NCI-H2029 (cell line): ENCODE measurements at regions not wholly inside any gene's neighbourhood (a gene's known extent, or its start where the extent isn't known, plus 50 kb on each side); places are given as distances from the start of the nearest gene placed in this dataset.

Experiments
- DNase-seq: peaks from one replicate; lab custom pipeline; 2025; lab: John Stamatoyannopoulos, UW

- no peak for DNase-seq
Observed at GRCh38 chr1:86296305-86297205, 99.6 kb downstream of the ODF2L start.

DNA sequence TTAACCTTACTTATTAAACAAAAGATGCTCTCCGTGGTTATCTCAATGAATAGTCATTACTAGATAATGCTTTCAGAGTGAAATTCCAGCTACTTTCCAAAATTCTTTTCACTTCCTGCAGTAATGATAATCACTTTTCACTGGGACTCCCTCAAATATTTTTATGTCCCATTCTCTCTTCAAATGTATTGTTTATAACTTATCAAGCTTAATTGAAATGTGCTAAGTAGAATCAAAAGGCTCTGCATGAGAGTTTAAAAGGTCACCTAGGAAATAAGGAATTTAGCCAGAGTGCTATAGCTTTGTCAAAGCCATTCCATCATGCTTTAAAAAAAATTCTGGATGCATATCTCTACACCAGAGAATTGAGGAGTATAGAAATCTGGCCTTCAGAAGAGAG is 106.4 kb downstream of the ODF2L start:
- no peak for DNase-seq

DNA sequence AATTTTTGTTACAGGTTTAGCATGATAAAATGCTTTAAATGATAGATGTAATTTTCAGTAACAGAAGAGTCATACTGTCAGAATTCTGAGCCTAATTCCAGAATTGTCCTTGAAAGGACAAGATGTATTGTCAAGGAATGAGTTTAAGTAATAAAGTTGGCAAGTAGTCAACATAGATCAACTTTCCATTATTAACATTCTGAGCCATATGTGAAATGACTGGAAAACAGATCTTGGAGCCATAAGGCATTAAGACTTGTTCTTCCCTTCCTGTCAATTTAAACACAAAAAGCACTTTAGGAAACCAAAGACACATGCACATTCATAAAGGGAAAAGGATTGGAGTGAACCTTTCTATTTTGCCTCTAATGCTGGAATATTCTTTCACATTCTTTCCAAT is 107.0 kb downstream of the ODF2L start:
- no peak for DNase-seq

- no peak for DNase-seq
Observed at GRCh38 chr1:86288586-86289147, 107.5 kb downstream of the ODF2L start.

GRCh38 chr1:86285796-86286195 is 110.3 kb downstream of the ODF2L start:
- DNase-seq = no peak

DNA sequence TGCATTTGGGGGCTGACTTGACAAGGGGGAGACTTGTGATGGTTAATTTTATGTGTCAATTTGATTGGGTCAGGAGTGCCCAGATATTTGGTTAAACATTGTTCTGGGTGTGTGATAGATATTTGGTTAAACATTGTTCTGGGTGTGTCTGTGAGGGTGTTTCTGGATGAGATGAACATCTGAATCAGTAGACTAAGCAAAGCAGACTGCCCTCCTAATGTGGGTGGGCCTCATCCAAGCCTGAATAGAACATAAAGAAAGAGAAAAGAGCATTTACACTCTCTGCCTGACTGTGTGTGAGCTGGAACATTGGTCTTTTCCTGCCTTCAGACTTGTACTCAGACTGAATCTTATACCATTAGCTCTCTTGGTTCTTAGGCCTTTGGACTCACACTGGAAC is 113.5 kb downstream of the ODF2L start:
- DNase-seq = no peak

- peak; percentile 75 for DNase-seq
Observed at GRCh38 chr1:86277936-86278335, 118.2 kb downstream of the ODF2L start.

DNA sequence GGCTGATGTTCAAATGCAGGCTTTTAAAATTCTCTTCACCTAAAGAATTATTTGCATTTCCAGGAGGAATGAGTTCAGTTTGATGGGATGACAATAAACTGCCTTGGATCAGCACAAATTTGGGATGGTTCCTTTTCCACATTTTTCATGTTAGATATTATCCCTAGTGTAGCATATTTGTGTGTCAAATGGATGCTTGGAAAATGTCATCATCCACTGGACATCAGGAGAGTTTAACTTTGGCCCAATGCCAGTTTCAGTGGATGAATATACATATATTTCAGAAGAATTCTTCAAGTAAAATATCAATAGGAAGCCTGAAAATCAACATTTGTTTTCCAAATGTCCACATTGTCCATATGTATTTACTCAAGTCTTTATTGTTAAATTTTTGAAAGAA is 116.5 kb upstream of the COL24A1 start:
- DNase-seq = no peak

DNA sequence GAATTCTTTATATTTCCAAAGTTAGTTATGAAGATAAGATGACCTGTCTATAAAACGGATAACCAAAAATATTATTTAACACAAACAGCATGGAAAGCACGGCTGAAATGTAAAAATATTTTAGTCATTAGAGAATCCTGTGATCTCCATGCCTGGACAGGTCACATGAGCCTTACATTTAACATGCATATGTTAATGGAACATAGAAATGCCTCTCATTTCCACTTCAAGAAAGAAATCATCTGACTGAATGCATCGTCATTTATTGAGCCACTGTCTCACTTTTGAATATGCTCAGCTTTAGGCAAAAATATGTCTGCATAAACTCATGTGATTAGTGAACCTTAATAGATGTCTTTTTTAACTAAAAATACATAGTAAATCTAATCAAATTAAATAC is 115.5 kb upstream of the COL24A1 start:
- DNase-seq = no peak

- no peak for DNase-seq
Observed at GRCh38 chr1:86271046-86271445, 114.5 kb upstream of the COL24A1 start.

GRCh38 chr1:86263101-86263500 is 106.5 kb upstream of the COL24A1 start:
- DNase-seq = no peak

DNA sequence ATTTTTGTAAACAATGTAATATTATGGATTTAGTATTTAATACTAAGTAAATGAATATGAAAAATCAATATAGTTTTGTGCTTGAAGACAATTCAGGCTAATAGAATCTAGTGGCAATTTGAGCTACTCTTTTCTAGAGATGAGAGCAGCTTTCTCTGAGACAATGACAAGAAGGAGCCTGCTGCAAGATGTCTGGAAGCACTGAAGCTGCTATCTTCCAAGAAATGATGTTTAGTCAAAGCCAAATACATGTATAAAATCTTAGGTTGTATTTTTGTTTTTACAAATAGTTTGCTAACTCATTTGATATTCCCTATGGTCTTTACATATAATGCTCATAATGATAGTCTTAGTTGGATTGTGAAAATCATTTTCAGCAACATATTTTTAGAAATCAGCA is 103.9 kb upstream of the COL24A1 start:
- no peak for DNase-seq

GRCh38 chr1:86259390-86259789 is 102.8 kb upstream of the COL24A1 start:
- DNase-seq = no peak

DNA sequence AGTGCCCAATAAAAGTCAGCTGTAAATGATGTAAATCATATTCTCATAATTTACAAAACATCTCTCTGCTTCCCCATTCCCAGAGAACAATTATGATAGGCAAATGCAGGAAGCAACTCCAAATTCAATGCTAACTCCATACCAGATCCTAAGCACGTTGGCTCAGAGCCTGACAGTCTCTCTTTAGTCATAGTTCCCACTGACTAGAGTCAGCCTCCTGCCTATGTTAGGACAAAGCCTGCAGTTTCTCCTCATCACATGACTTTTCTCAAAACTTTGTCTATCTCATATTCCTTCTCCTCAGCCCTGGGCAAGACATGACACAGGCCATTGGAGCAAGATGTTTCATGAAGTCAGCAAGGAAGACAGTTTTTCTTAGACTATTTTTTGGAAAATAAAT is 101.5 kb upstream of the COL24A1 start:
- DNase-seq = no peak

GRCh38 chr1:86247597-86248279 is 91.2 kb upstream of the COL24A1 start:
- no peak for DNase-seq

GRCh38 chr1:86245566-86246190 is 89.1 kb upstream of the COL24A1 start:
- no peak for DNase-seq

GRCh38 chr1:86239894-86240293 is 83.3 kb upstream of the COL24A1 start:
- no peak for DNase-seq

GRCh38 chr1:86239490-86239889 is 82.9 kb upstream of the COL24A1 start:
- no peak for DNase-seq

DNA sequence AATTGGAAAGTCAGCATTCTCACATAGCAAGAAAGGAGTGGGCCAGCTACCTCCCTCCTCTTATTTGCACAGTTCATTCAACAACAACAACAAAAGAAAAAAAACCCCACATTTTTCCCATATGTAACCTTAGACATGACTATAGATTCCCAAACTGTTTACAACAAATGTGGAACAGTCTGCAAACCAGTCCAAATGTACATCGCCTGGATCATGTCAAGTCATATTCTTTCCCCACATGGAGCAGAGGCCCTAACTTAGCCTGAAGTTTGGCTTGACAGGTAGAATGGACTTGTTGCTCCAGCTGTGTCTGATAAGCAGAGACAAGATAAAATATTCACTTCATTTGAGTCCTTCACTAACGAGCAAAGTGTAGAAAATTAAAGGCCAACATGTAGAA is 81.7 kb upstream of the COL24A1 start:
- DNase-seq = no peak

GRCh38 chr1:86235852-86236251 is 79.3 kb upstream of the COL24A1 start:
- DNase-seq = no peak

- DNase-seq = no peak
Observed at GRCh38 chr1:86233403-86233802, 76.8 kb upstream of the COL24A1 start.

GRCh38 chr1:86231076-86231475 is 74.5 kb upstream of the COL24A1 start:
- no peak for DNase-seq
